GM13977 (cell line): ENCODE measurements at regions not wholly inside any gene's neighbourhood (a gene's known extent, or its start where the extent isn't known, plus 50 kb on each side); places are given as distances from the start of the nearest gene placed in this dataset.
"Not testable (repeated sequence)": the region's sequence is repeated elsewhere in the genome, so short reads cannot be mapped to it uniquely, and the experiment has no call there.

Experiments used
- DNase-seq: peaks from one replicate; pipeline ENCODE4 v3.0.0; 2012; ENCODE audit warnings: low spot score
- in situ Hi-C: fragments of 300-500 bp; cut with MboI; formaldehyde crosslinking; loops from one replicate; pipeline ENCODE4 v1.12.0; 2022; ENCODE audit warnings: low sequenced_read_pairs, low pct_unique_long_range_greater_than_20kb, mixed read lengths, inconsistent platforms; ENCODE audit not compliant: unreplicated experiment
- TF ChIP-seq, protein P1 (sequence below): IDR thresholded peaks from 2 replicates; pipeline ENCODE4 v1.5.1; 2012; ENCODE audit warnings: mild to moderate bottlenecking, control low read depth; ENCODE audit not compliant: insufficient read depth; ENCODE audit errors: extremely low read depth, missing control alignments

DNA sequence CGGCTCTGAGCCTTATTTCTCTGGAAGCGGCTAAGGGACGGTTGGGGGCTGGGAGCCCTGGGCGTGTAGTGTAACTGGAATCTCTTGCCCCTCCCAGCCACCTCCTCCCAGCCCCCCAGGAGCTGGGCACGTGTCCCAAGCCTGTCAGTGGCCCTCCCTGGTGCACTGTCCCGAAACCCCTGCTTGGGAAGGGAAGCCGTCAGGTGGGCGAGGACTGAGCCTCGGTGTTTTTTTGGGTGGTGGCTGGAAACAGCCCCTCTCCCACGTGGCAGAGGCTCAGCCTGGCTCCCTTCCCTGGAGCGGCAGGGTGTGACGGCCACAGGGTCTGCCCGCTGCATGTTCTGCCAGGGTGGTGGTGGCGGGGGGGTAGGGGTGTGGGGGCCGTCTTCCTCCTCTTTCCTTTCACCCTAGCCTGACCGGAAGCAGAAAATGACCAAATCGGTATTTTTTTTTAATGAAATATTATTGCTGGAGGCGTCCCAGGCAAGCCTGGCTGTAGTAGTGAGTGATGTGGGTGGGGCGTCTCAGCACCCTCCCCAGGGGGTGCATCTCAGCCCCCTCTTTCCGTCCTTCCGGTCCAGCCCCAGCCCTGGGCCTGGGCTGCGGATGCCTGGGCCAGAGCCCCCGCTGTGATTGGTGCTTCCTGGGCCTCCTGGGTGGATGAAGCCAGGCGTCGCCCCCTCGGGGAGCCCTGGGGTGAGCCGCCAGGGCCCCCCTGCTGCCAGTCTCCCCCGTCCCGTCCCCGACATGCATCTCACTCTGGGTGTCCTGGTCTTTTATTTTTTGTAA is 58.8 kb upstream of the GOLGA8A start:
- in situ Hi-C loops = no loop called here
- TF ChIP-seq, protein P1, sequence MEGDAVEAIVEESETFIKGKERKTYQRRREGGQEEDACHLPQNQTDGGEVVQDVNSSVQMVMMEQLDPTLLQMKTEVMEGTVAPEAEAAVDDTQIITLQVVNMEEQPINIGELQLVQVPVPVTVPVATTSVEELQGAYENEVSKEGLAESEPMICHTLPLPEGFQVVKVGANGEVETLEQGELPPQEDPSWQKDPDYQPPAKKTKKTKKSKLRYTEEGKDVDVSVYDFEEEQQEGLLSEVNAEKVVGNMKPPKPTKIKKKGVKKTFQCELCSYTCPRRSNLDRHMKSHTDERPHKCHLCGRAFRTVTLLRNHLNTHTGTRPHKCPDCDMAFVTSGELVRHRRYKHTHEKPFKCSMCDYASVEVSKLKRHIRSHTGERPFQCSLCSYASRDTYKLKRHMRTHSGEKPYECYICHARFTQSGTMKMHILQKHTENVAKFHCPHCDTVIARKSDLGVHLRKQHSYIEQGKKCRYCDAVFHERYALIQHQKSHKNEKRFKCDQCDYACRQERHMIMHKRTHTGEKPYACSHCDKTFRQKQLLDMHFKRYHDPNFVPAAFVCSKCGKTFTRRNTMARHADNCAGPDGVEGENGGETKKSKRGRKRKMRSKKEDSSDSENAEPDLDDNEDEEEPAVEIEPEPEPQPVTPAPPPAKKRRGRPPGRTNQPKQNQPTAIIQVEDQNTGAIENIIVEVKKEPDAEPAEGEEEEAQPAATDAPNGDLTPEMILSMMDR = no peak
- DNase-seq = no peak

DNA sequence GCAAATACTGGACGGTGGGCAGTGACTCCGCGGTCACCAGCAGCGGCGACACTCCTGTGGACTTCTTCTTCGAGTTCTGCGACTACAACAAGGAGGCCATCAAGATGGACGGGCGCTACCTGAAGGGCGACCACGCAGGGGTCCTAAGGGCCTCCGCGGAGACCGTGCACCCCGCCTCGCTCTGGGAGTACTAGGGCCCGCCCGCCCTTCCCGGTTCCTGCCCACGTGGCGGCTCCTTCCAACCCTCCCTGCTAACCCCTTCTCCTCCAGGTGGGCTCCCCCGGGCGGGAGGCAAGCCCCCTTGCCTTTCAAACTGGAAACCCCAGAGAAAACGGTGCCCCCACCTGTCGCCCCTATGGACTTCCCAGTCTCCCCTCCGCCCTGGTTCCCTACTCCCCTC is 58.1 kb upstream of the GOLGA8A start:
- DNase-seq, in situ Hi-C loops: not testable (repeated sequence)

DNA sequence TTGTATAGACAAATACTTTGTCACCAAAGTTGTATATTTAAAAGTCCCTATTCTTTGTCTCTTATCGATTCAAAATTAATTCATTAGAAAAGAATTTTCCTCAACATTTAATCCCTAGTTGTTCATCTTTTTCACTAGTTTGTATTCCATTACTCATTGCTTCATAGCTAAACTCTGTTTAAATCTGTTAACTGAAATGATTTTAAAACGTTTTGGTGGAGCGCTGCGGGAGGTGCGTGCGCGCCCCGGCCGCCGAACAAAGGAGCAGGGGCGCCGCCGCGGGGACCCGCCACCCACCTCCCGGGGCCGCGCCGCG is 56.4 kb upstream of the GOLGA8A start:
- no peak for DNase-seq
- TF ChIP-seq, protein P1 = no peak
- in situ Hi-C loops = no loop called here

DNA sequence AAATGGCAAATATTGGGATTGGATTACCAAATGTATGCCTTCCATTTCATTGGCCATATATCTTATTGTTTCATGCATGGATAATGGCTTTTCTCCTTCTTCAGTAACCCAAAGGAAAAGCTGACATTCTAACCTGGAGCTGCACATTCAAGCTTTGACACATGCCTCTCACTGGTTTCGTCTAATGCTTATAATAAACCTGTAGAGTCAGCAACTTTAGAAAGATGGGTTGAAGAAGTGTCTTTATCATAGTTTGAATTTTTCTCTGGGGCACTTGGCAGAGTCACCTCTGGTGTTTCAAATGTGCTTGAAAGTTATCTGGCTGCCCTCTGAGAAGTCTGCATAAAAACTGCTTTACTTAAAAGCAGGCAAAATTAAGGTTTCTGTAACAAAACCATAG is 55.4 kb upstream of the GOLGA8A start:
- in situ Hi-C loops = no loop called here
- no peak for DNase-seq
- TF ChIP-seq, protein P1 = no peak

DNA sequence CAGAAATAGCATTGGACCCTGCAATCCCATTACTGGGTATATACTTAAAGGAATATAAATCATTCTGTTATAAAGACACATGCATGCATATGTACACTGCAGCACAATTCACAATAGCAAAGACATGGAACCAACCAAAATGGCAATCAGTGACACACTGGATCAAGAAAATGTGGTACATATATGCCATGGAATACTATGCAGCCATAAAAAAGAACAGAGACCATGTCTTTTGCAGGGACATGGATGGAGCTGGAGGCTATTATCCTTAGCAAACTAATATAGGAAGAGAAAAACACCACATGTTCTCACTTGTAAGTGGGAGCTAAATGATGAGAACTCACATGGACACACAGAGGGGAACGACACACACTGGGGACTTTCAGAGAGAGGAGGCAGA is 53.9 kb upstream of the GOLGA8A start:
- in situ Hi-C loops, DNase-seq: not testable (repeated sequence)

DNA sequence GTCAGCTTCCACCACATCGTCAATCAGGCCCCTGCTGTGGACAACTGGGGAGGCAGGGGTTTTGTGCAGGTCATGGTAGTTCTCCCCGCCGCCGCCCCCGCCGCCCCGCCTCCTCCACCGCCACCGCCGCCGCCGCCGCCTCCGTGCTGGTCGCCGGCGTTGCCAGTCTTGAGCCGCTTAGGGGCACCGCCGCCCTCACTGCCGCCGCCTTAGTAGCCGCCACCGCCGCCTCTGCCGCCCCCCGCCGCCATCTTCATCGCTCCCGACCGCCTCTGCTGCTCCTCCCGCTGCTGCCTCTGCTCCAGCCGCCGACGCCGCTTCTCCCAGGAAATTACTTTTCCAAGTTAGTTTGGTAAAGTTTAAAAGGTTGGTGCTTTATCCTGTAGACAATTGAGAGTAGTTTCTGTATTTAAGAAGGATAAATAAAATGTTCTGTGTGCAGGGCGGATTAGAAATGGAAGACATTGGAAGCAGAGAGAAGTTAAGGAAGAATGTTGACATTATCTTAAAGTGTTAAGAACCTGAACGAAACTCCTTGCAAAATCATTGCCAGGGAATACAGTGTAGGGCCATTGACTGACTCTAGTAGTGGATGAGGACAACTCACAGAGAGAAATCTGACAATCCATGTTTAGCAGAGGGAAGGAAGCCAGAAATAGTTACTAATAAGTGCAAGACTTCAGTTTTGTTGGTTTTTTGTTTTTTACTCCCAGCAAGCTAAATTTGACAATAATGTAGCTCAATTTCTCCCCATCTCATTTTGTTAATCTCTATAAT is 53.0 kb upstream of the GOLGA8A start:
- TF ChIP-seq, protein P1 = no peak
- DNase-seq = no peak
- in situ Hi-C loops = no loop called here

DNA sequence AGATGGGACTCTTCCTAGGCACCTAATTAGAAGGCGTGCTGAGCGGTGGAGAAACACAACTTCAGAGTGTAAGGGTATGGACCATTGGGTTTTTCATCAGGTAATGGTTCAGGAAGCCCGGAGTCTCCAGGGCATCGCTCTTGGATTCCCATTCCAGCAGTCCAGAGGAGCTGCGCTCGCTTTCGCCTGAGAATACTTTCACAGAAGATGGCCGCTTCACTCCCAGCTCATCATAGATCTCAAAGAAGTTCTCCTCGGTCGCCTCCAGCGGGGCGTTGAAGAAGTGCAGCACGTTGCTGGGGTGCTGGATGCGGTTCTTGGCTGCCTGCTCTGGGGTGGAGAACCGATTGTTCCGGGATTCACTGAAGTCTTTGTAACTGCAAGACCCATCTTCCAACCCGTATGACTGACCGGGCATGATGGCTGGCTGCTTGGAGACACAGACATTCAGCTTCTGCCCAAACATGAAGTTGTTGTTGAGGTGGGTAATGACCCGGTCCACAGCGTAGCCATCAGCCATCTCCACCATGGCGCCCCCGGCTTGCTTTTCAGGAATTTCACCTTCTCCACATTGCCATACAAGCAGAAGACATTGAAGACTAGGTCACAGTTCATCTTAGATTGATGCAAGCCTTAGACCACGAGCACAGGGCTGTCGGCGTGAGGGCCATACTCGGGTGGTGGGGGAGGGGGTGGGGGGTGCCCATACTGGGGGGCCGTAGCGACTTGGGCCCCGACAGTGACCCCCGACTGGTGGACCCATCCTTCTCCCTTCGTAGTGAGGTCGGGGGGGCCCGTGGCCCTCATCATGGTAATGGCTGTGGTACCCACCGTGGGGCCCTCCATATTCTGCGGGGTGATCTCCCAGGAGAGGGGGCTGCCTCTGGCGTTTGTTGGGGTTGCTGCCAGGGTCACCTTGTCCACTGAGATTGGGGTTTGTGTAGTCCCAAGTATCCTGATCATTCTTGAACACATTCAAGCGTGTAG is 51.7 kb upstream of the GOLGA8A start:
- DNase-seq, in situ Hi-C loops: not testable (repeated sequence)
